NCI-H524 treated with DMSO at 0.1 percent for 48 hours (cell line): ENCODE measurements at regions not wholly inside any gene's neighbourhood (a gene's known extent, or its start where the extent isn't known, plus 50 kb on each side); places are given as distances from the start of the nearest gene placed in this dataset.

ENCODE experiments used
- DNase-seq: peaks from one replicate; lab custom pipeline; 2025; lab: John Stamatoyannopoulos, UW

DNA sequence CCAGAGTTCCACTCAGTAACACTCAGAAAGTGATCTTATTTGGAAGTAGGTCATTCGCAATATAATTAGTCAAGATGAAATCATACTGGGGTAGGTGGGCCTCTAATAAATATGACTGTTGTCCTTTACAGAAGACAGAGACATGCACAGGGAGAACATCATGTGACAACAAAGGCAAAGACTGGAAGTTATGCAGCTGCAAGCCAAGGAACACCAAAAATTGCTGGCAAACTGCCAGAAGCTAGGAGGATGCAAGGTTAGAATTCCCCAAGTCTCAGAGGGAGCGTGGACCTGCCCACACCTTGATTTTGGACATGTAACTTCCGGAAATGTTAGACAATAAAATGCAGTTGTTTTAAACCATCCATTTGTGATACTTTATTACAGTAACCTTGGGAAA, 471.5 kb upstream of the AGTR1 start:
- DNase-seq, result no peak

DNA sequence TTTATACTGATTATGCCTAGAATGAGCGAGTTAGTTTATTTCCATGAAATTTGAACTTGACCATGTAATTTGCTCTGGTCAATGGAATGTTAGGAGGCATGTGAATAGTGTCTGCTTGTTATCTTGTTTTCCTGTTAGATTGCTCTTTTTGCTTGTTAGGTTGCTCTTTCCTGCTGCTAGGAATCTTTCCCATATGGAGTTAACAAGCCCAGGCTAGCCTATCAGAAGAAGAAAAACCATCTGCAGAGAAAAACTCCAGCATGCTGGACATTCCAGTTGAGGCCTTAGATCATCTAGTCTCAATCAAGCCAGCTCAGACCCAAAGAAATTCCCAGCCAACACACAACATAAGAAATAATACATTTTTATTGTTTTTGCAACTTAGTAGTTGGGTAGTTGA, 470.2 kb upstream of the AGTR1 start:
- DNase-seq, result no peak

DNA sequence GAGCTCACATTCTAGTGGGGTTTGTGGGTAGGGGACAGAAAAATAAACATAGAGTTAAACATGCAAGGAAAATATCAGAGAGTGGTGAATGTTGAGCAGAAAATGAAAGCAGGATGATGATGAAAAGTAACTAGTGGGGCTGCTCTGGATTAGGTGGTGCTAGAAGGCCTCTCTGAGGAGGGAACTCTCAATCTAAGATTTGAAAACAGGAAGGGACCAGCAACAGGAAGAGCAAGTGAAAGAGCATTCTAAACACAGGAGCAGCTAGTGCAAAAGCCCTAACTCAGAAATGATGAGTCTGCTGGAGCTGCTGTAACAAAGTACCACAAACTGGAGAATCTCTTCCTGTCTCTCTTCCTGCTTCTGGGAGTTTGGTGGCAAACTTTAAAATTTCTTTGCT, 468.6 kb upstream of the AGTR1 start:
- no peak for DNase-seq

DNA sequence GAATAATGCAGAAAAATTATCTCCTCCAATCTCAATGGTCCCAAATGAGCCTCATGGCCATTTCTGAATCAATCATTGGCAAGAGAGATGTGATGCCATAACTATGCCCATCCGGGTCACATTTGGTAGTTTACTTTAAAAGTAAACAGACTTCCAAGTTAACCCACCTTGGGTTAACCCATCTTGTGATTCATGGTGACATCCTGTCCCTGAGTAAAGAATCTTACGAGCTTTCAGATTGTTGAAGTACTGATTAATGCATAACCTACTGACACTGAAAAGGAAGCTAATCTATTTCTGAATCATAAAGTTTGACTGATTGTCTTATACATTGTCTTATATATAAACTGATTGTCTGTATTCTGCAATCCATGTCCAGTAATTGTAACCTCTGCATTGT, 467.2 kb upstream of the AGTR1 start:
- DNase-seq, result no peak

DNA sequence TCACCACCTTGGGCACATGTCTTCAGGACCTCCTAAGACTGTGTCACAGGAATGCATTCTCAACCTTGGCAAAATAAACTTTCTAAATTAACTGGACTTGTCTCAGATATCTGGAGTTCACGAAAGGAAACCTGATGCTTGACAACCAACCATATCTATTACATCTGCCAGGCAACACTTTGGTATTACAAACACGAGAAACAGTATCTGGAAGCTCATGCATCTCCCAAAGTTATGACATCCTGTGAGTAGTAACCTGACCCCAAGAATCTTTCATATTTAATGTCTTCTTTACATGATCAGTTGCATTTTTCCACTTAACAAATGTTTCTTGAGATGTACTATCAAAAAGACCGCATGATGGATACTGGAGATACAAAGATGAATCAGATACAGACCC, 465.3 kb upstream of the AGTR1 start:
- no peak for DNase-seq

DNA sequence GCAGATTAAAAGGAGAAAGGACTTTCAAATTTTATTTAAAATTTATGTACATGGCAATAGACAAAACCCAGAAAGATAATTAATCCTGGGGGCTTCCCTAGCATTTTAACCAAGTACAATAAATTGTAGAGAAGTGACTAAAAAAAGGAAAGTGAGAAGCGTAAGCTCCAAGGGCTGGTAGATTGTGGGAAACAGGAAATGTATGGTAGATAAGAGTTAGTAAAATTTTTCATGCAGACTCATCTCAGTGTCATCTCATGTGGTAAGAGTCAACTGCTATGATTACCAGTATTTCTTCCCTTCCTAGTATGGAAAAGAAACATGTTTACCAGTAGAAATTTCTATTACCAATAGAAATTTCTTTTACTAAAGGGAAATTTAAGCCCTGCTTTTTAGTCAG, 464.3 kb upstream of the AGTR1 start:
- no peak for DNase-seq

DNA sequence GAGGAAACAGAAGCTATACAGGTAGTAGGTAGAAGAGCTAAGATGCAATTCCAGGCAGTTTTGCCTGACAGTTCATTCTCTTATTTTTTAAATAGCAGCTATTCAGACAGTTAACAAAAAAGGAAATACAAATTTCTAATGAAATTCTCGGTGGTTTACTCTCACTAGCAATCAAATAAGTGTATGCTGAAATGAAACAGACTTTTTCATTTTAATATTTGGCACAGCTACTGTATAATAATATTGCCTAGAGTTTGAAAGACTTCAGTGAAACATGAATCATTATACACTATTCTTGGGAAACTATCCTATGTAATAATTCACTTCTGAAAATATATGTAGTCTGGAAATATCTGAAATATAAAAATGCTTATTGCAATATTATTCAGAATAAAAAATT, 463.2 kb upstream of the AGTR1 start:
- no peak for DNase-seq

DNA sequence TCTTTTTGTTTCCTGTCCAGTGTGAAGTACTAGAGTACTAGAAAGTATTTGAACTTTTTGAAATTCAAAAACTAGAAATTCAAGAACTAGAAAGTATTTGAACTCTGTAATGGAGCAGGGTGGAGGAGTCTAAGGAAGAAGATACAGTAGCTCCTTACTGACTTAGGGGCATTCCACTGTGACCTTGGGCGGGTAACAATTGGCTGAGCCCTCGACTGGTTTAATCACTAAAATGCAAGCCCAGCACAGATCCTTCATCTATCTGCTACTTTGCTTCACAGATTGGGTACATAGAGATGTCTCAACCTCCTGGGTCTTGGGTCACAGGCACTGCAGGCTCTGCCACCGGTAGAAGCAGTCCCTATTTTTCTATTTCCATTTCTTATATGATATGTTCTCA, 462.1 kb upstream of the AGTR1 start:
- no peak for DNase-seq

DNA sequence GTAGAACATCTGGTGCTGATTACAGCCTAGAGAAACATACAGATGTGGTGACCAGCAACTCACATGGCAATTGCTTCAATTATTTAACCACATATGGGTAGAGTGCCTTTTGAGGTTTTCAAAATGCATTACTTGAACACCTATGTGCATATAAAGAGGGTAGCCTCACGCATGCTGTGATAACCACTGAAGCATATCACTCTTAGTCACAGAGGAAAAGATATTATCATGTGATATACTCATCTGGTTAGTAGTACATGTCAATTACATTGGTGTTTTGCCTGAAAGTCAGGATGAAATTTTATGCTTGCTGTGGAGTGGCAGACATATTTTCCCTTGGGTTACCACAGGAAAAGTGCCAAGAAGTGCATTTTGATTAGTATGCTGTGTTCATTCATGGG, 459.3 kb upstream of the AGTR1 start:
- DNase-seq, result no peak

DNA sequence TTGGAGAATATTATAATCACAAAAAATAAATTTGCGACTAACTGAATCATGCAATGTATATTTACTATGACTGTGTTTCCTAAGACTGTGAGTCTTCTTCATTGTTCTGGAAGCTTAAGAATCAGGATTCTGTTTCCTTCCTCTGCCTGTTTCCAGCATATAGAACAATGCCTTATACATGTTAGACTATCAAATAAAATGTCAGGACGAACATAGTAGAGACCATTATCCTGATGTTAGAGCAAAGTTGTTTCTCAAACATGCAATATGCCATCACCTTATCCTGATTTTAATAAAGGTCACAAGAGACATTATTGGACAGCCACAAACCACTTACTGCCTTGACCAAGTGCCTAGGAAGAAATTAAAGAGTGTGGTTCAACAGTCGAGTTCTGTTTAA, 457.4 kb upstream of the AGTR1 start:
- DNase-seq, result no peak

DNA sequence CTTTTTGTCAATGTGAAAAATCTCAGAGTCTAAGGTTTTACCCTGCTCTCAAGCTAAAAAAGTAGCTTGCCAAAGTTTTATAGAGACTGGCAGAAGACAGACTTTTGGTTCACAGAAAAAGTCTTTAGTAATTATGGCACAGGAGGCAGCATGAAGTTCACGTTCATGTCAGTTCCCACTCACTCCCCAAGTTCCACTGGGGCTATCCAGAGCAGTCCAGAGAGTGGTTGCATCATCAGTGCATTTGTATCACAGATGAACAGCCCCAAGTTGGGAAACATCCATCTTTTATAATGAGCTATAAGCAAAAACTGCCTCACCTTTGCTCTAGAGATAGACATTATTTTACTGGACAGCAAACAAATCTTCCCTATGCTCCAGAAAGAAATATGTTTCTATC, 454.1 kb upstream of the AGTR1 start:
- DNase-seq, result no peak

DNA sequence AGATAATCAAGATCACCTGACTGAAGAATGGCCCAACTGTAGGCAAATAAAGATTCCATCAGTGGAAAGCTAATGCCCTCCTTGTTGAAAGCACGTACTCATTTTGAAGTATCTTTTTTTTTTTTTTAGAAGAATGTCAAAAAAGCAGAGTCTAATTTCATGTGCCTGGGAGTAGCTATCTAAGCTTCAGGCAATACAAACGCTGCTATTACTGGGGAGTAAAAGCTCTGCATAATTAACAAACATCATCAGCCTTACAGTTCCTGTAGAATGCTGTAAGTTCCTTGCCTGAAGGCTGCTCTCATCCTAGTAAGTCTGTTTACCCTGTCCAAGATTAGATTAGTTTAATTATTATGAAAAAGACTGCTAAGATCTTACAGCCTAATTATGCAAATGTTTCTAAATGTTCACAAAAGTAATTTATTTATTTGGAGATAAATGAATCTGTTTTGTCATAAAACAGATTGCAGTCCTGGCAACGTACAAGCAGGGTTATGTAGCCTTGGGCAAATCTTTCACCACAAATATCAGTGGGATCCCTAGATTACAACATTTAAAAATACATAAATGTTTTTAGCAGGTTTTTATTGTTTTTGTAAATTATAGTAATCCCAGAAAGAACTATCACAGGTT, 451.3 kb upstream of the AGTR1 start:
- DNase-seq, result no peak

DNA sequence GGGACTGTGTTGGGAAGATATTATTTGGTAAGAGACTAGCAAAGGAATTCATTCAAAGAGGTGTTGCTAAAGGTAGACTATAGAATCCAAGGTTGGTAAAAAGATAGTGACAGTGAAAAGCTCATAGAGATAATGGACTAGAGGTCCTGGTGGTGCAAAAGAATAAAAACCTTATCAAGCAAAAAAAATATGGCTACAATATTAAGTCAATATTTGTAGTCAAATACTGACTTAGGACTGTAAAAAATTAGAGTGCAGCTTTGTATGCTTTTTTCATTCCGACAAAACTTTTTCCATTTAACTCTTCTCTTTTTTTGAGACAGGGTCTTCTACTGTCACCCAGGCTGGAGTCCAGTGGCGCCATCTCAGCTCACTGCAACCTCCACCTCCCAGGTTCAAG, 444.0 kb upstream of the AGTR1 start:
- DNase-seq, result no peak

DNA sequence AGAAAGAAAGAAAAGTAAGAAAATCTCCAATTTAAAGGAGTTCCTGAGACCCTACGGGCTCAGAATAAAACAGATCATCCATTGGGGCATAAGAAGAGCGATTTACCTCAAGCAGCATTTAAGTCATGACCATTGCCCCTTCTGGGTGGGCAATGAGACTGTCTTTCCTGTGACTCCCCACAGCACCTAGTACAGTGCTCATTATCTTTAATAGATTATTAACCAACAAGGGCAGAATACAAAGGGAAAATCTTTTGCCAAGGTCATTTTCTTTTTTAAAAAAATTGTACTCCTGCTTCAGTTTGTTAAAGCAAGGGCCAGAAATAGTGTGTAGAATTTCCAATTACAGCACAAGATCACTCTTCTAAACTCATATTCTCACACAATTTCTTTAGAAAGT, 443.3 kb upstream of the AGTR1 start:
- DNase-seq, result no peak

DNA sequence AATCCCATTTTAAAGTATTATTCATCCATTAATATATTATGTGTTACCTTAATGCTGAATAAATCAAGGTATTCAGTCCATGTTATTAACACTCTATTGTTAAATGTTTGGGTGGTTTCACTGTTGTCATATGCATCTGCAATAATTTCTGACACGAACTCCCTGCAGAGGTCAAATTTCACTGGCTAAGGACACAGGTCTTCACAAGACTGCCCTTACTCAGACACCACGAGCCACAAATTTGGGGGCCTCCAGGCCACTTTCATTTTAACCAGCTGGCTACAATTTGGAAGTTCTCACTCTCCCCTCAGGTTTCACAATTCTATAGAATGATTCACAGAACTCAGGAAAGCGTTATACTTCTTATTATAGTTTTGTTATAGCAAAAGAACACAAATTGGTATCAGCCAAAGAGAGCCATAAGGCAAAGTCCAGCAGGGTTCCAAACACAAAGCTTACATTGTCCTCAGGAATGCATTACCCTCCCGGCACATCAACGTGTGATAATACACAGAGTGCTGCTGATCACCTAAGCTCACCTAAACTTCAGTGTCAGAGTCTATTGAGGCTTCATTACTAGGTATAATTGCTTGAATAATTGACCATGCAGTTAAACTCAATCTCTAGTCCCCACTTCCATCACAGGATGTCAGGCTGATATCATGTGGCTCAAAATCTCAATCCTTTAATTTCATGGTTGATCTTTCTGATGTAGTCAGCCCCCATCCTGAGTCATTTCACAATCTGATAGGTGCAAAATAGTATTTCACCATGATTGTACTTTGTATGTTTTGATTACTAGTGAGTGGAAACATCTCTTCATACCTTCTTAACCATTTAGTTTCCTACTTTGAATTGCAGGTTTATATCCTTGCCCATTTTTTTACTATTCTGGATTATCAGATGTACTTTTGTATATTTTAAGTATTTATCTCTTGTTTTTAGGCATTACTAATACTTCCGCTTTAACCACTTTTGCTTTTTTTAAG, 441.4 kb upstream of the AGTR1 start:
- DNase-seq, result no peak

DNA sequence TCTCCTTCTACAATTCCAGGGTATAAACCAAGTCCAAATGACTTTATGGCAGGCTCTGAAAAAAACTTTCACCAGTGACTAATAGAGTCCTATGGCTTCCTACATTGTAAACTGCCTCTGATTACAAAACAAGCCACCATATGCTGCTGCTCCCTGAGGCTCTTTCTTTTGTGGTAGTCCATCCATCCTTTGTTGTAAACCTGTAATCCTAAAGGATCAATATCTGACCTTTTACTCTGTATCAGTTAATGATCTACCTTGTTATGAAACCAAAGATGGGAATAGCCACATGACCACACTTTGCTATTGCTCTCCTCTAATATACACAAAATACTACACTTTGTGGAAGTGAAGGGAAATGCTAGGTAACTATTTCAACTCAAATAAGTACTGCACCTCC, 434.7 kb upstream of the AGTR1 start:
- no peak for DNase-seq

DNA sequence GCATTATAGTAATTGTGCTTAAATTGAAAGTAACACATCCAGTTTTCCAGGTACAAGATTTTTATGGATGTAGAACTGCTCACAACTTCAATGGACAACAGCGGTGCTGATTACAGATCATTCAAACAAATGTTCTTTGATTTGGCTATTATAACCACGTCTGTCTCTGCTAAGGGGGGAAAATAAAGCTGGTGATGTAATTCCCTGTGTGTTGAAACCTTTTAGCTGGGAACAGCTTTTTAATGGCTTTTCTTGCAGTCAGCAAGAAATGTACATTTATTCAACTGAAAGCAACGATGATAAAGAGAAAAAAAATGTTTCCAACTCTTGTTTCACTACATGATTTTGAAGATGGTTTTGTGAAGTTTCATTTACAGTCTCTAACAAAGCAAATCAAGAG, 431.9 kb upstream of the AGTR1 start:
- DNase-seq, result no peak

DNA sequence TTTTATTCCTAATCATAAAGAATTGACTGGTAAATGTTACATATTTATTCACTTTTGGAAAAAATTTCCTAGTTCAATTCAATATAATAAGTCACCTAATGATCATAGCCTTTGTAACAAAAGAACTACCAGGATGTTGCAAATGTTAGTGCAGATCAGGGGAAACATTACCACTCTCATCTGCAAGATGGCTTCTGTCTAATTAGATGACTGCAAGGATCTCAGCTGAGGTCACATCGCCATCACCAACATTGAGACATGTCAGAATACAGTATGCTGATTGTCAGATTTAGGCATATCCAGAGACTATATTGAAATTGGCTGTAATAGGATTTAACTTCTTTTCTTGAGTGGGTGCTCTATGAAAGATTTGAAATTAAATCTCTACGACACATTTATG, 431.4 kb upstream of the AGTR1 start:
- DNase-seq, result no peak

DNA sequence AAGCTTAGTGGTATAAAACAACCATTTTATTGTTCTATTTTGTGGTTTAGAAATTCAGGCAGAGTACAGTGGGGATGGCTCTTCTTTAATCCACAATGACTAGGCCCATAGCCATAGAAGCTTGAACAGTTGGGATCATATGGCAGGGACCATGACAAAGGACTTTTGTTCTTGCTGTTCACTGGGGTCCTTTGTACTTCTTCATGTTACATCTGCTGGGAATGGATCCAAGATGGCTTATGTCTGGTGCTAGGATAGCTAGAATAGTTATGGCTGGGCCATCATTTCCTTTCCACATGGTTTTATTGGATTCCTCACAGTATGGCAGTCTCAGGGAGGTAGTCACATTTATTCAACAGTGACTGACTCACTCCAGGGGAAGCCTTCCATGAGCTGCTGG, 427.9 kb upstream of the AGTR1 start:
- DNase-seq, result no peak

DNA sequence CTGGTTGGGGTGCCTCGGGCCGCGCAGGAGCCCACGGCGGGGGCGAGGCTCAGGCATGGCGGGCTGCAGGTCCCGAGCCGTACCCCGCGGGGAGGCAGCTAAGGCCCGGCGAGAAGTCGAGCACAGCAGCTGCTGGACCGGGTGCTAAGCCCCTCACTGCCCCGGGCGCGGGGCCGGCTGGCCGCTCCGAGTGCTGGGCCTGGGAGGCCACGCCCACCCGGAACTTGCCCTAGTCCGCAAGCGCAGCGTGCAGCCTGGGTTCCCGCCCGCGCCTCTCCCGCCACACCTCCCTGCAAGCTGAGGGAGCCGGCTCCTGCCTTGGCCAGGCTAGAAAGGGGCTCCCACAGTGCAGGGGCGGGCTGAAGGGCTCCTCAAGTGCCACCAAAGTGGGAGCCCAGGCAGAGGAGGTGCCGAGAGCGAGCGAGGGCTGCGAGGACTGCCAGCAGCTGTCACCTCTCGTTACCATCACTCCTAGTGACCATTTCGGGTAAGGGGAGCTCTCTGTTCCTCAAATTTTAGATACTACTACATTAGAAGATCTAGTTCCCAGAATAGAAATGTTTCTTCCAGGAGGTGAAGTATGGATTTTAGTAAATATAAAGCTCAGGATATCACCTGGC, 417.0 kb upstream of the AGTR1 start:
- no peak for DNase-seq

DNA sequence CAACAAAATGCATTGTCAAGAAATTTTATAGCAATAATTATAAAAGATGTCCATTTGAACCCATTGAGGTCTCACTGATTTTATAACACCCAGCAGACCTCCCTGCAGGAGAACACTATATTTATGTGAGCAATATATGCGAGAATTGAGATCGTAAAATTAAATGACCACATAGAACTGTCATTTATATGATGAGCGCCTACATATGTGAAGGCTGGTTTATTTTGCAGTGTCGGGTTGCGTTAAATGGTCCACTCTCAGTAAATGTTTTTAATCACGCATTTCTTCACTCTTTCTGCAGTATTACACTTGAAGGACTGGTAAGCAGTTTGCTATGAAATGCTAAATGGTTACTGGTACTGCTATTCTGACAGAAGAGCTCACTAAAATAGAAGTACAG, 408.5 kb upstream of the AGTR1 start:
- no peak for DNase-seq

DNA sequence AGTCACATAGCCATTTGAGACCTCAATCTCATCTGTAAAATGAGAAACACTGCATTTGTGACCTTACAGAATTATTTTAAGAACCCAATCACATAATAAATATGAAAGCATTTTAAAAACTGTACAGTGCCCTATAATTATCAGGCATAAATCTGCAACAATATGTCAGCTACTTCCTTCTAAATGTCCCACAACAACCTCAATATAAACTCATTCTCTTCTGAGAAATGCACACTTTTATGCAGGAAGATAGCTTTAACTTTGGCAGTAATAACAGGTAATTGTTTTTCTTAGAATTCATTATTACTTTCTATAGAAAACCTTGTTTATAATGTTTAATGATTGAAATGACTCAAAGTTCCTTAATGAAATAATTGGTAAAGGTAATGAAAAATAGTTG, 400.7 kb upstream of the AGTR1 start:
- no peak for DNase-seq

DNA sequence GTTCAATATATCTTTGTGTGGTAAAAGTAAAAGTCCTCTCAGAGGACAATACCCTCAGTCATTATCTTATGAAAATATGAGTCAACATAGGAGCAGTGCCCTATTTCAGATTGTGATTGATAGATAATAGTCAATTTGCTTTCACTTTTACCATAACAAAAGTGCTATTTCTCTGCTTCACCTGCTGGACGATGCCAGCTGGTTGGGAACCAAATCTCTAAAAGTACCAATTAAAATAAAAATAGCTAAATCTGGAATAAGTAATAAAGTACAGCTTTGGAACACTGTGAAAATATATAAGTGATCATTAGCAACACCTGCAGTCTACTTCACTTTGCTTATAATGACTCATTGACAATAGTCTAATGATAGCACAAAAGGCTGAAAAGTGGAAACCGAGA, 390.3 kb upstream of the AGTR1 start:
- no peak for DNase-seq
